Stimulated activated CD4-positive, alpha-beta T cell treated with anti-CD3 and anti-CD28 coated beads, Interleukin-12 subunit alpha, Interleukin-12 subunit beta, amount 100 ng/mL, for 24 hours (primary cell): ENCODE measurements at regions not wholly inside any gene's neighbourhood (a gene's known extent, or its start where the extent isn't known, plus 50 kb on each side); places are given as distances from the start of the nearest gene placed in this dataset.

ENCODE experiments used
- DNase-seq, 2 experiments: peaks; one replicate each; pipeline ENCODE4 v3.0.0-alpha.2; 2020; ENCODE audit warnings: low read depth in 2 of 2

- DNase-seq = no peak
Observed at GRCh38 chr18:76771192-76771799, 51.1 kb upstream of the ZNF236 start.

- no peak for DNase-seq
Observed at GRCh38 chr18:76767954-76768353, 54.4 kb upstream of the ZNF236 start.

GRCh38 chr18:76766429-76766828 lies 55.9 kb upstream of the ZNF236 start:
- no peak for DNase-seq

GRCh38 chr18:76765649-76766048 lies 56.7 kb upstream of the ZNF236 start:
- DNase-seq = no peak

- no peak for DNase-seq
Observed at GRCh38 chr18:76764291-76764901, 58.0 kb upstream of the ZNF236 start.

GRCh38 chr18:76759056-76759455 lies 63.3 kb upstream of the ZNF236 start:
- DNase-seq = no peak

GRCh38 chr18:76757925-76758324 lies 64.4 kb upstream of the ZNF236 start:
- DNase-seq = no peak

GRCh38 chr18:76757335-76757734 lies 65.0 kb upstream of the ZNF236 start:
- no peak for DNase-seq

- no peak for DNase-seq
Observed at GRCh38 chr18:76756531-76757253, 65.7 kb upstream of the ZNF236 start.

- no peak for DNase-seq
Observed at GRCh38 chr18:76754351-76754750, 68.0 kb upstream of the ZNF236 start.

- no peak for DNase-seq
Observed at GRCh38 chr18:76752400-76752799, 70.0 kb upstream of the ZNF236 start.

- DNase-seq = no peak
Observed at GRCh38 chr18:76750917-76751890, 71.2 kb upstream of the ZNF236 start.

GRCh38 chr18:76750269-76750668 lies 72.1 kb upstream of the ZNF236 start:
- no peak for DNase-seq

GRCh38 chr18:76747676-76748075 lies 74.7 kb upstream of the ZNF236 start:
- no peak for DNase-seq

GRCh38 chr18:76741346-76741745 lies 81.0 kb upstream of the ZNF236 start:
- no peak for DNase-seq

- no peak for DNase-seq
Observed at GRCh38 chr18:76736309-76736708, 86.0 kb upstream of the ZNF236 start.

GRCh38 chr18:76730901-76731300 lies 91.5 kb upstream of the ZNF236 start:
- DNase-seq = no peak

- no peak for DNase-seq
Observed at GRCh38 chr18:76727589-76727988, 94.8 kb upstream of the ZNF236 start.

- DNase-seq = no peak
Observed at GRCh38 chr18:76725445-76725844, 96.9 kb upstream of the ZNF236 start.

GRCh38 chr18:76722224-76723061 lies 99.9 kb upstream of the ZNF236 start:
- DNase-seq = no peak
